ENCODE measurements at regions not wholly inside any gene's neighbourhood (a gene's known extent, or its start where the extent isn't known, plus 50 kb on each side); places are given as distances from the start of the nearest gene placed in this dataset.
"Not testable (repeated sequence)": the region's sequence is repeated elsewhere in the genome, so short reads cannot be mapped to it uniquely, and the experiment has no call there.

DNA sequence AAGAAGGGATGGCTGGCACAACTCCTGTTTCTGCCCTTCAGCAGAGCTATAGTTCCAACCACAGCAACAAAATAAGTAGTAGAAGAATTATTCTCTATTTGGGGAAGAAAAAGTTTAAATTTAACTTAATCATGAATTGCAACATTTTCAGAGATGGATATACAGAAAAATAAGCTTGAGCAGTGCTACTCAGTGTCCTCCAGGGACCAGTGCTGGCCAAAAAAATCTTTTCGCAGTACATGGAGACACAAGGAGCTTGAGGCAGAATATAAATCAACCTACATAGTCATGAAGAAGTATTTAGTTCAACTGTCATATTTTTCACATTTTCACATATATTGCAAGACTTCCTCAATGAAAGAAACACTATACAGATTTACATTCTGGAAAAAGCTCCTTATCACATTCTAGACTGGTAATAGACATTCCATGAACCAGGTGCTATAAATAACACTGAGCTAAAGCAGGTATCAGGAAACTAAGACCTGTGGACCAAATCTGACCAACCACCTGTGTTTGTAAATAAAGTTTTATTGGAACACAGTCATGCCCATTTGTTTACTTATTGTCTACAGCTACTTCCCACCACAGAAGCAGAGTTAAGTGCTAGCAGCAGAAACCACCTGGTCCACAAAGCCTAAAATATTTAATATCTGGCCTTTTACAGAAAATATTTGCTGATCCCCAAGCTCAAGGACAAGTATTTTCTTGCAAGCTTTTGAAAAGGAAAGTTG, 101.9 kb downstream of the RGS21 start:
- DNase-seq, result no peak

DNA sequence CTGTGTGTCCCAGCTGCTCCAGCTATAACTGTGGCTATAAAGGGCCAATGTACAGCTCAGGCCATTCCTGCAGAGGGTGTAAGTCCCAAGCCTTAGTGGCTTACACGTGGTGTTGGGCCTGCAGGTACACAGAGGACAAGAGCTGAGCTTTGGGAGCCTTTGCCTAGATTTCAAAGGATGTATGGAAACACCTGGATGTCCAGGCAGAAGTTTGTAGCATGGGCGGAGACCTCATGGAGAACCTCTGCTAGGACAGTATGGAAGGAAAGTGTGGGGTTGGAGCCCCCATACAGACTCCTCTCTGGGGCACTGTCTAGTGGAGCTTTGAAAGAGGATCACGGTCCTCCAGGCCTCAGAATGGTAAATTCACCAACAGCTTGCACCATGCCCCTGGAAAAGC, 113.9 kb downstream of the RGS21 start:
- no peak for DNase-seq

DNA sequence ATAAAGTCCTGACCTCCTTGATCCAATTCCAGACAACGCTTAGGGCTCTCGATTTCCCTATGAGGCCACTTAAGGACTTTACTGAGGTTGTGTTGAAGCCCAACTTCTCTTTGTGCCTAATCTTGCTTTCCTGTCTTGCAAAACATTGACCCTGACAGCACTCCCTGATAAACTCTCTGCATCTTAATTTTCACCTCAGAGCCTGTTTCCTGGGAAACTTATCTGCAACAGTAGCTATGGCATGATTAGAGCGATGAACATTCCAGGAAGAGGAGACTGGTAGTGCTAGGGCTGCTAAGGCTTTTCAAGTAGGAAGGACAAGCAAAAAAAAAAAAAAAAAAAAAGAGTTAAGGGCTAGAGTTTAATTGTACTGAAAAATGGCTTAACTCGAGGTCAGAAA, 118.9 kb downstream of the RGS21 start:
- DNase-seq, result no peak

DNA sequence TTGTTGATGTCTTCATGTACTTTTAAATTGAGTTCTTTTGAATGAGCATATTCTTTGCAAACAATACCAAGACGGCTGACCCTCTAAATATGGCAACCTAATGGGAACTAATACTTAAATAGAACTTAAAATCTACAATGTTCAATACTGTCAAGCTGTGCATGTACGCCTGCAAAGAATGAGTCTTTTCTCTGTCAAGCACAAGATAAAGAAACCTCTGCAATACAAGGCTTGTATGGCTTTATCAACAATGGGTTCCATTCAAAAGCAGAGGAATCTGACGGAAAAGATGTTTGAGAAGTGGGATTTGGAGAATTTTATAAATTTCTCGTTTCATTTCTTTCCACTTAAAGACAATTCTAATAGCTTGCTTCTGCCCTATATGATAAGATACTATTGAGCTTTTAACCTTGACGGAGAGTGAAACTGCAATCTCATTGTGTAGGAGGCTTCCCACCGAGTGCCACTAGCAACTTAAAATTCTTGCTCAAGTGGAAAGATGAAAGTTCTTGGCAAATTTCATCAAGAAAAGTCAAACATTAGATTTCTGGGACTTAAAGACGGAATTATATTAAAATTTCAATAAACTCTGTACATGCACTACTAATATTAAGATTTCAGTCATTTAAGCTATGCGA, 119.8 kb downstream of the RGS21 start:
- DNase-seq, result no peak

DNA sequence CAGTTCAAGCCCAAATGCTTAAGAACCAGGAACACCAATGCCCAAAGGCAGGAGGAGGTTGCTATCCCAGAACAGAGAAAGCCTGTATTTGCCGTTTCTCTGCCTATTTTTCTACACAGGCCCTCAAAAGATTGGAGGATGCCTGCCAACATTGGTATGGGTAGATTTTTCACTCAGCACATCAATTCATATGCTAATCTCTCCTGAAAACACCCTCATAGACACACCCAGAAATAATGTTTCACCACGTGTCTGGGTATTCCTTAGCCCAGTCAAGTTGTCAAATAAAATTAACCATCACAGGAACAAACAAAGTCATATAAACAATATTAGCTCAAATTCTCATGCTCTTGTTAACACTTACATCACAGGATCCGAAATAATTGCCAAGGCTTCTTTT, 121.9 kb downstream of the RGS21 start:
- DNase-seq, result no peak

DNA sequence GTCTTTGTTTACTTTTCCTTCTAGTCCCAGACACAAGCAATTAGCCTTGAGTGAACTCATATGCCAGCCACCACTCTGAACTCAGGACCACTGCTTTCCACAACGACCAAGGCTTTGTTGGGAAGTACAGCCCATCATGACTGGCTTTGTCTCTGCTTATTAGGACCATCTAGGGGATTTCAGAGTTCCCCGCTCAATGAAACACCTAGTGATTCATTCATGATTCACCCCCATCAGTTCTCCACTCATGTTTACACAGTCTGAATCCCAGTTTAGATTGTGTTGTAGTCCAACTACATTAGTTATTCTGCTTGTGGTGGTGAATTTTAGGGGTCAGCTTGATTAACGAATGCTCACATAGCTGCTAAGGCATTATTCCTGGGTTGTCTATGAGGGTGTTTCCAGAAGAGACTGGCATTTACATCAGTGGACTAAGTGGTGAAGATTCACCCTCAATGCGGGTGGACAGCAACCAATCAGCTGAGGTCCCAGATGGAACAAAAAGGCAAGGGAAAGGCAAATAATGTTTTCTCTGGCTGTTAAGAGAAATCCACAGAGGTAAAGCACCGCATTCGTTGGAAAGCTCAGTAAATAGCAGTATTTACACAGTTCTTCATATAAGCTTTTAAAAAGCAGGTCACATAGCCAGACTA, 122.7 kb downstream of the RGS21 start:
- DNase-seq, result no peak

DNA sequence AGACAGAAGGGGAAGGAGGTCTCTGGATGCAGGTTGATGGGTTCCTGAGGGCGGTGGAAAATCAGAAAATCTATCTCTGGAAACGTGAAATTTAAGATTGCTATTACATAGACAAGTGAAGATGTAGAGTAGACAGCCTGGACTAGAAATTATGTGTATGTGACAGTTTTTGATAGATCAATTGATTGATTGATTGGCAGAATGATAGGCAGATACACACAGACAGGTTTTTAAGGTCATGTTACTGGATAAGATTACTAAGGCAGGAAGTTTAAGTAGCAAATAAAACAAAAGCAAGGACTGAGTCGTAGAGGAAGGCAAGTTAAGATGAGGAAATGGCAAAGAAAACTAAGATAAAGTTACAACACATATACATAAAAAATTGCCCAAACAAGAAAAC, 124.7 kb downstream of the RGS21 start:
- DNase-seq, result no peak

DNA sequence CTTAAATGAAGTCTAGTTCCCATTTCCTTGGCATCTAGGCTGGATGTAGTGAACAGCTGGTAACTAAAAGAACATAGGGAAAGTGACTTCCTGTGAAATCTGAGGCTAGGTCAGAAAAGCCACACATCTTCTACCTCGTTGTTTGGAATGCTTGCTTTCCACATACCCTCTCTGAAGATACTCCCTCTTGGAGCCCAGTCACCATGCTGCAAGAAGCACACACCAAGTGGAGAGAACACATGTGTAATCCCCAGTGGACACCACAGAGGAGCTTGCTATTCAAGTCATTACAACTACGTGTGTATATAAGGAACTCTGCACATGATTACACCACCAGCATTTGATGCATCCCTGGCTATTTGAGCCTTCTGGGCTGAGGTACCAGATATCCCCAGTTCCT, 125.9 kb downstream of the RGS21 start:
- no peak for DNase-seq

DNA sequence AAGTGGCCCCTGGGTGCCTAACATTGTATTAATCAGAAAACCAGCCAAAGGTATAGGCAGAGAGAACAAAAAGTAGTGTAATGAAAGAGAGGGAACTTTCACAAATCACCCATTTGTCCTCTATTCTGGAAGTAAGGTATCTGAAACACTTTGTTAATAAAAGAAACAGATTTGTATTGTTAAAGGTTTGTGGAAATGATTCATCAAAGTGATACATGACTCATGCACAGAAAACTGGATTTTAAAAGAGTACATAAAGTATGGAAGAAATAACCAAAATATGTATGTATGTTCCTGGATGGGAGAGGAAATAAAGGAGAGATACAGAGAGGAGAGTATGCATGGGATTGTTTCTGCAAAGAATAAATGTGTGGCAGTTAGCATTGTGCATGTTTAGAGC, 126.8 kb downstream of the RGS21 start:
- DNase-seq, result no peak

DNA sequence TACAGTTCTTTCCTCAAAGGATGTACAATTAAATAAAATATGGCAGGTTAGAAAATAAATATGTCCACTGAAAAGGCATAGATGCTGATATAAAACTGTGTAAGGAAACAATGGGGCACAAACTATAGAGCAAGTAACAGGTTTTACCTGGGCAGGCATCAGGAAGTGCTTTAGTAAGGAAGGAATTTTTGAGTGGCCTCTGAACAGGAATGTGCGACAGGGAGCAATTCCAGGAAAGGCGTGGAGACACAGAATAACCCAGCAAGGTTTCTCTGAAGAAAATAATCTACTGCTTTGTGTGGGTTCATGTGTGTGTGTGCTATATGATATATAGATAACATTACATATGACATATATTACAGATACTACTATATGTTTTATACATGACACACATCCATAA, 128.4 kb downstream of the RGS21 start:
- DNase-seq, result no peak

DNA sequence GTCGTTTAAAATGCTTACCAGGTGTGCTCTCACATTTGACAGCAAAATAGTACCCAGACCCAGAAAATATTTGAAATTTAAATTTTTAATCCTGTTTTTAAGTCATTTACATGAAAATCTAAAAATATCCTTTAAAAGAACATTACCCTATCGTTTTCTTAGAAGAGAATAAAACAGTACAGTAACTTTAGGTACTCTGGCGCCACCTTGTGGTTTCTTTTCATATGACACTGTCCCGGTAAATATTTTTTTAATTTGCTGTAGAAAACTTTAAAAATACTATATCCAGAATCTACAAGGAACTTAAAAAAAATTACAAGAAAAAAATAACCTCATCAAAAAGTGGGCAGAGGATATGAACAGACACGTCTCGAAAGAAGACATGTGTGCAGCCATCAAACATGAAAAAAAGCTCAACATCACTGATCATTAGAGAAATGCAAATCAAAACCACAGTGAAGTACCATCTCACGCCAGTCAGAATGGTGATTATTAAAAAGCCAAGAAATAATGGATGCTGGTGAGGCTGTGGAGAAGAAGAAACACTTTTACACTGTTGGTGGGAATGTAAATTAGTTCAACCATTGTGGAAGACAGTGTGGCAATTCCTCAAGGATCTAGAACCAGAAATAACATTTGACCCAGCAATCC, 129.2 kb downstream of the RGS21 start:
- peak; percentile 70 for DNase-seq

DNA sequence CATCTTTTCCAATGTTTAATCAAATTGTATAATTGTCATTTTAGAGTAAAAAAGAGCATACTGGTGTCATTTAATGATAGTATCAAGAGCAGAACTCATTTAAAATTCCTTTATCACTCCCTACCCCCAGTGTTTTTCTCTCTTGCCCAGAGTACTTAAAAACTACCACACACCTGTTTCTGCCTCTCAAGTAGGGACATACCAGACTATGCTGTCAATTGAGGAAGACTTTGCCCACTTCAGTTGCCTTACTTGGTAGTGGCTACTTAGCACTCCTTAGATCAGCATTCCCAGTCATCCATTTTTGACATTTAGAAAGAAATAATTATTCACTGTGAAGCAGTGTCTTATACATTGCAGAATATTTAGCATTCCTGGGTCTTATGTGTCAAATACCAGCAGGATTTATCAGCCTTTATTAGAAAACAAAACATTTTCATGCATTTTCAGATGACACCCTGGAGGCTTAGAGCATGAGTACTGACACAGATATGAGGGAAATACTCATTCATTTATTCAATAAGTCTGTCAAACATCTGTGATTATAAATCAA, 127.5 kb upstream of the RGS1 start:
- DNase-seq, result no peak

DNA sequence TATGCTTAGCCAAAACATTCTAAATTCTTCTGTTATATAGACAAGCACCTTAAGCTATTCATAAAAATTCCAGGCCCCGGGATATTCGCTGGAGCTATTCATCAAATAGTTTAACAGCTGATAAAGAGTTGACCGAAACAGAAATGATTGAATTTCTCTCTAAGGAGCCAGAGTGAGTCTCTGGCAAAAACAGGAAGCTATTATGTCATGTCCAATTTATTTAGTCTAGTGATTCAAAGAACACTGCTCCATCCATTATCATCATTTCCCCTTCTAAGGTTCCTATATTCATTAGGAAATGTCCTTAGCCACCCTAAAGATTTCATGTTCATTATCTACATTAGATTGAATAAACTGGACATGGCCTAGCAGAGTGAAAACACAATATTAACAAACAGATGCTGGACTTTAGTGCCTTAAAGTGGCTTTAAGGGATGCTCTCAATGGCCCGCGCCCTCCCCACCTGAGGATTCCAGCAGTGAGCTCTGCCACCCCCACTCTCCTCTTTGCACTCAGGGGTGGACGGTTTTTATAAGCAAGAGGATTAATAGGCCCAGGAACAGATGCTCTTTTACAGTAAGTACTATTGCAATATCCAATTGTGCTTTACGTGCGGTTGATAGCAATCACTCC, 122.1 kb upstream of the RGS1 start:
- DNase-seq, result peak; percentile 92

DNA sequence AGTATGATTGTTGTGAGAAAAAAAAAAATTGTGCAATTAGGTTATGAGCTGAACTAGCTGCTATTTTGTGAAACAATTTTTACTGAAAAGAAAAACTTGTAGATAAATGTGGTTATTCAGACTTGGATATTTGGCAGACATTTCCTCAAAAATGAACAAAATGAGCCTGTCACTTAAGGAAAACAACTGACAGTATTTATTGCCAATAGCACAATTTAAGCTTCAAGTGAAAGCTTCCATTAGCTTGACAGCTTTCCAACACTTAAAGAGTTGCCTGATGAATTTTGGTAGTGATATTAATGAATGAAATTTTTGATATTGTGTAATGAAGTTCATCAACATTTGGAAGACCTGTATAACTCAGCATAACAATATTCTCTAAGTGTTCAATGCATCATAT, 116.1 kb upstream of the RGS1 start:
- DNase-seq, result no peak

DNA sequence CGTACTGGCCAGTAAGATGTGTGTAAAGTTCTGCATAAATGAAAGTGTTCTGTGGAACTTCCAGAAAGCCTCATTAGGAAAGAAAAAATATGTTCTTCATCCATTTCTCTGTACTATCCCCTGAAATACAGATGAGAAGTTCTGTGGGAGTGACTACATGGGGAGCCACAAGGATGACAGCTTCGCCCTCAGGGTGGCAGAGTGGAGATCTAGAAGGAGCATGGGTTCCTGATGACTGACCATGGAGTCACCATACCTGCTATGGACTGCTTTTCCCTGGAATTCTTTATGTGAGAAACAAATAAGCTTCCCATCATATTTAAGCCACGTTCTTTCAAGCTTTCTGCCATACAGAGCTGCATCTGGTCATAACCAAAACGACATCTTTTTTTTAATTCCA, 113.9 kb upstream of the RGS1 start:
- DNase-seq, result no peak

DNA sequence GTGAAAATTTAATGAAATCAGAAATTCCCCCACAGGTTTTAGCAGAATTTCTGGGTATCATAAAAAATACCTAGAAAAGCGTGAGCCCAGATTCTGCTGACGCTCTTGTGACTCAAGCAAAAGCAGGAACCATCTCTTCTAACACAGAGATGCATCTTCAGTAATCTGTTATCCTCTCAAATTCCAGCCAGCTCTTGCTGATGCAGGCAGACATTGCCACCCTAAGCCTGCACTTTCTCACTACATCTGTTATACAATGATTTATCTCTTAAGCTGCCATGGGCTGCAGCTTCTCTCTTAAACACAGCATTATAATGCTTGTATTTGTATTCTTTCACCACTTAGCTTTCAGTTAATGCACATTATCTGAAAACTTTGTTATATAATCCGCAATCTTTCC, 113.0 kb upstream of the RGS1 start:
- peak; percentile 80 for DNase-seq

DNA sequence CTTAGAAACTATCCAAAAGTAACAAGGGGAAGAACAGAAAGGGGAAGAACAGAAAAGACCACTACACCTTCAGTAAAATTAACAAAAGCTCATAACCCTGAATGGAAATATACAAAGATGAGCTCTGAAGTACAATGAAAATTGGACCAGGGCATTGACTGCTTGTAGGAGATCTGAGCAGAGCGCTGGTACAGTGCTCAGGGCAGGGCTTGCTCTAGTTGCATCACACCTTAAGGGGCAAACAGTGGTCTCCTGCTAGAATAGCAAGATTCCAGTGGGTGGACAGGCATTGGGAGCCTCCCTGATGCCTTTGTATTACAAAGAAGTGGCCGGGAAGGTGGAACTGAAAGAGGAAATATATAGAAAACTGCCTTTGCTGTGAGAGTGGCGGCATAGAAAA, 111.9 kb upstream of the RGS1 start:
- no peak for DNase-seq

DNA sequence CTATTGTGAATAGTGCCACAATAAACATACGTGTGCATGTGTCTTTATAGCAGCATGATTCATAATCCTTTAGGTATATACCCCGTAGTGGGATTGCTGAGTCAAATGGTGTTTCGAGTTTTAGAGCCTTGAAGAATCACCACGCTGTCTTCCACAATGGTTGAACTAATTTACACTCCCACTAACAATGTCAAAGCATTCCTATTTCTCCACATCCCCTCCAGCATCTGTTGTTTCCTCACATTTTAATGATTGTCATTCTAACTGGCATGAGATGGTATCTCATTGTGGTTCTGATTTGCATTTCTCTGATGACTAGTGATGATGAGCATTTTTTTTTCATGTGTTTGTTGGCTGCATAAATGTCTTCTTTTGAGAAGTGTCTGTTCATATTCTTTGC, 110.4 kb upstream of the RGS1 start:
- DNase-seq, result not testable (repeated sequence)

DNA sequence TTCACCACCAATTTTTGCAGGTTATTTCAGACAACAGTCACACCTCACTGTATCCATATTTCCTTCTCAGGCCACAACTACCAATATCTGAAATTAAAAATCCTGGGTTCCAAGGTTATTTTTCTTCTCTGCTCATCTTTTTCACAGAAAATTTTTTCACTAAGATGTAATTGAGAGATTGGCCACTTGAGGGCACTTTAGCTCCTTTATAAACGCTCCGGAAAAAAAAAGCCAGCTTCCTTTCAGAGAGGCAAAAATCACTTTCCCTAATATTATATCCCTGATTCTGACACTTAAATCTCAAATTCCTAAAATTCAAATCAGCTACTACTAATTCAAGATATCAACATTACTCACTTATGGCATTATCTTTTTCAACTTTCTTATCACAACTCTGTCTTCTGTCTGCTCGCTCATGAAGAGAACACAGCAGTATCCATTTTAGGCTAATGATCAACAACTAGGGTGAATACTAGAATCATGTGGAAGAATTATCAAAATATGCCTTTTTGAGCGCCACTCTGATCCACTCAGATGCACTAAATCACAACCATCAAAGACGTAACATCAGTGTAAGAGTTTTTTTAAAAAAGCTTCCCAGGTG, 101.4 kb upstream of the RGS1 start:
- peak; percentile 74 for DNase-seq

DNA sequence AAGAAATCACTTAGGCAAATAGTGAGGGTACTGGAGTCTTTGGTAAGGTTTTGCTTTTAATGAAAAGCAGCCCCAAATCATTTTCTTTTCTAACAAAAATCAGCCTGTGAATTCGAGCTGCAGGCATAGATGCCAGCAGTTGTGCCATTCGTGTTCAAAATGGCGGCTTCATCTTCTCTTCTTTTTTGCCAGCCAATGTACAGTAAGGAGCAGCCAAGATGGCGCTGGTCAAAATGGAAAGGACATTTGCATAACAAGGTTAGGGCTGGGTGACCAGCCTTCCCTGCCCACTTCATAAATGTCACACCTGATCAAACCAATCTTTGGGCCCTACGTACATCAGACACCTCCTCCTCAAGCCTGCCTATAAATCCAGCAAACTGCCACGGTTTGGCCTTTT, 100.2 kb upstream of the RGS1 start:
- DNase-seq, result no peak

DNA sequence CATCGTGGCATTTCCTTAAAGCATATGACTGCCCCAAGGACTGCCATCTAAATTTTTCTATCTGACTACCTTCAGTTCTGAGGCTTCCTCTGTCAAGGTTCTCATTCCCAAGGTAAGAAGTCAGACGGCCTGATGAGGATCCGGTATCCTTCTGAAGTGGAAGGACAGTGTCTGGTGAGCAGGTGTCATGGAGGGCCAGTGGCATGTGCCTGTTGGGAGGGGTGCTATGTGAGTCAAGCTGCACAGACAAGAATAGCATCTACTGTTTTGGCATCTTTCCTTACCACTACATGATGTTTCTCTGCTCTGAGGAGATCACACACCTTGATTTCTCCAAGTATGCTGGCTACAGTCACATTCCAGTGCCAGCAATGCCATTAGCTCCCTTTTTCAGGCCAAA, 99.6 kb upstream of the RGS1 start:
- DNase-seq, result no peak

DNA sequence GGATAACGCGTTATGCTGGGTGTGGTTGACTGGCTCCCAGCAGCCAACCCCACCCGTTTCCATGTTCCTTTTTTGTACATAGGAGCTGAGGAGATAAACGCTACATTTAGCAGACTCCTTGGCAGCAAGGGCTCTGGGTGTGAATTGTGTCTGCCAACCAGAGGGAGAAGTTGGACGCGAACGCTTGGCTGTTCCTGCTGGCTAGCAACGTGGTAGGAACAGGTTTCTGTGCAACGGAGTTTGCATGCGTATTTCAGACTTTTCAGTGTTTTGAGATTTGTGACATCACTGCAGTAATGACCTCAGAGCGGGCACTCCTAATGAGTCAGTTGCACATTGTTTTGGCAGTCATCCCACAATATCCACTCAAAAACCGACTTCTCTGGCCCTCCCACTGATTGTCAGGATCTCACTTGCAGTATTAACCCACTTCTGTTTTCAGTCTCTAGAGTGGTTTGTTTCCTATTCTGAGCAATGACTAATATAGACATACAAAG, 98.7 kb upstream of the RGS1 start:
- no peak for DNase-seq

DNA sequence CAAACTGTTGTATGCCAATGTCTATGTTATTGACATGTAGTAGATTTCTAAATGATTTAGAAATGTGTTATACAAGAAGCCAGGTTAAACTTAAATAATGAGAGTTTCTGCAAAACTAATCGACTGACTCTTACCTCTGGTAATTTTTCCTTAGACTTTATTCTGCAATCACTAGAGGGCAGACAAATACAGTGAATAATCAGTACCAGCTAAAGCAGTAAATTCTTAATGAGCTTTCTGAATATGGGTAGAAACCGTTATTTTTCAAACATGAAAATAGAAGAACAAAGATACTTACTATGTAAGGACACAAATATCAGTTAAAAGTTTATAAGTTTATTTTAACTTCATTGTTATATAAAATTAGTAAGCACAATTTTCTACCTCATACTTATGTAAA, 97.9 kb upstream of the RGS1 start:
- peak; percentile 48 for DNase-seq

All from NCI-H82 (cell line).